Panc1 (cell line): ENCODE measurements at regions not wholly inside any gene's neighbourhood (a gene's known extent, or its start where the extent isn't known, plus 50 kb on each side); places are given as distances from the start of the nearest gene placed in this dataset.
A peak's percentile ranks its signal among the peaks of the same experiment; 100 is the strongest.

Experiments used
- ATAC-seq: fragments of 200-7000 bp; cut with Tn5 transposase; 2 replicates; pipeline ENCODE4 v1.9.1; 2020; ENCODE audit warnings: mild to moderate bottlenecking, moderate library complexity
- BruUV-seq: library from RNA; stranded (reverse); fragments of 400-500 nt; replicated peaks from 2 replicates; lab custom pipeline; 2021; lab: Mats Ljungman, UMichigan
- CTCF ChIA-PET: fragments of 300-600 bp; sonication (Branson Sonifier 250); formaldehyde crosslinking; loops from one replicate; lab custom pipeline; 2022; ENCODE audit warnings: antibody characterized with exemption; lab: Charles Lee
- POLR2A ChIA-PET: fragments of 300-600 bp; sonication (Branson Sonifier 250); formaldehyde crosslinking; loops from one replicate; lab custom pipeline; 2022; ENCODE audit warnings: antibody characterized with exemption; lab: Charles Lee
- DNase-seq: peaks from one replicate; pipeline ENCODE4 v3.0.0-alpha.2; 2010; ENCODE audit warnings: low read depth, low spot score
- H3K27ac ChIP-seq: 2 replicates; pipeline ENCODE4 v1.5.1; 2011; ENCODE audit warnings: mild to moderate bottlenecking, low read length, inconsistent platforms
- H3K27me3 ChIP-seq: fragments of 200-500 bp; sonication (Bioruptor generic); 2 replicates; pipeline ENCODE4 v1.6.0; 2014; ENCODE audit warnings: low read length, inconsistent platforms; ENCODE audit not compliant: control insufficient read depth, insufficient read depth
- H3K36me3 ChIP-seq: fragments of 200-500 bp; sonication (Bioruptor generic); 2 replicates; pipeline ENCODE4 v1.5.1; 2014; ENCODE audit warnings: inconsistent platforms, mild to moderate bottlenecking, low read length, moderate library complexity; ENCODE audit not compliant: control insufficient read depth, insufficient read depth
- H3K4me1 ChIP-seq: 2 replicates; pipeline ENCODE4 v1.5.1; 2011; ENCODE audit warnings: inconsistent platforms, mild to moderate bottlenecking, low read length, moderate library complexity; ENCODE audit not compliant: control insufficient read depth, insufficient read depth
- H3K4me3 ChIP-seq, 2 experiments: 2 replicates each; pipeline ENCODE4 v1.5.1; 2011 to 2012; ENCODE audit warnings: low read depth in 2 of 2, low read length in 2 of 2, mild to moderate bottlenecking in 2 of 2, inconsistent platforms in 1 of 2, moderate library complexity in 1 of 2
- H3K9me3 ChIP-seq: fragments of 200-500 bp; sonication (Bioruptor generic); 2 replicates; pipeline ENCODE4 v1.5.1; 2014; ENCODE audit warnings: low read depth, mild to moderate bottlenecking, inconsistent platforms, low read length, moderate library complexity; ENCODE audit not compliant: control insufficient read depth, insufficient read depth
- POLR2AphosphoS5 ChIP-seq: IDR thresholded peaks from 2 replicates; pipeline ENCODE4 v1.6.1; 2012; ENCODE audit warnings: mild to moderate bottlenecking, low read depth, low read length, moderate library complexity
- SIN3A ChIP-seq: IDR thresholded peaks from 2 replicates; pipeline ENCODE4 v1.6.1; 2012; ENCODE audit warnings: low read depth, mild to moderate bottlenecking, low read length, moderate library complexity, borderline replicate concordance; ENCODE audit not compliant: insufficient read depth
- TCF7L2 ChIP-seq: IDR thresholded peaks from 2 replicates; pipeline ENCODE4 v1.6.1; 2011; ENCODE audit warnings: mild to moderate bottlenecking, low read depth, low read length, inconsistent platforms
- in situ Hi-C: cut with HindIII; loops from 2 replicates; pipeline ENCODE4 v1.10.0; 2016; ENCODE audit warnings: low sequenced_read_pairs, low pct_unique_long_range_greater_than_20kb
- intact Hi-C: fragments of 100-400 bp; cut with micrococcal nuclease; formaldehyde crosslinking; loops from one replicate; pipeline ENCODE4 v1.10.0; 2022; ENCODE audit not compliant: unreplicated experiment
- TF ChIP-seq, protein P1 (sequence below): fragments of 450-650 bp; IDR thresholded peaks from 2 replicates; pipeline ENCODE4 v1.5.1; 2017; ENCODE audit warnings: mild to moderate bottlenecking
- TF ChIP-seq, protein P2 (sequence below), 2 experiments: IDR thresholded peaks; 2 replicates each; pipeline ENCODE4 v1.6.1; 2011 to 2012; ENCODE audit warnings: low read depth in 2 of 2, control low read depth in 1 of 2, low read length in 1 of 2, mild to moderate bottlenecking in 1 of 2, moderate library complexity in 1 of 2; ENCODE audit not compliant: insufficient read depth in 1 of 2

DNA sequence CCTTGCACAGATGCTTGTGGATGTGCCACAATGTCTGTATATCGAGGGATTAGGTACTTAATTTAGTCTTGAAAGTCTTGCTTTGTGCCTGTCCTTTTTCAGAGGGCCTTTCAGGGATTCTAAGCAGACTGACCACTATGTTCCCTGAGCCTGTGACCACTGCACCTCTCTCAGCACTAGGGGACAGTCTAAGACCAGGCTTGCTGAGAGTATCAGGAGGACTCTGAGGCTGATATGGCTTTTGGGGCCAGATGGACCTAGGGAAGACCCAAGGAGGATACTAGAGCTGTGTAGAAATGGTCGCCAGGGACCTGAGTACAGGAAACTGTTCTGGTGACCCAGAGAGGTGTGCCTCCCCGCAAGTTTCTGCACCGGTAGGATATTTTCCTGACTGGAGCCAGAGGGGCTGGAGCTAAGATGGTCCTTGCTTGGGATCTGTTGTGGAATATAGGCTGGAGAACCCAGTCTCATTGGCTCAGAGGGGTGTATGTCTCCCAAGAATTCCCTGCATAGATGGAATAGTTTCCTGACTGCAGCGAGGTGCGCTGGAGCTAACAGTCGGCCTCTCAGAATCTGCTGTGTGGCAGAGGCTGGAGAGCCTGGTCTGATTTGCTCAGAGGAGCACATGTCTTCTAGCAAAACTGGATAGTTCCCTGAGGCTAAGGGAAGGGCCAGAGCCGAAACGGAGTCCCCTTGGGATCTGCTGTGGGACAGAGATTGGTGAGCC, 213.2 kb upstream of the DCBLD2 start:
- Histone ChIP-seq H3K27me3 (no peaks in the 10 kb centered on the region), H3K4me3 (no peak overlapping the region), H3K36me3 (no peaks in the 10 kb centered on the region), H3K9me3 (no peaks in the 10 kb centered on the region), H3K27ac (no peak overlapping the region), H3K4me1 (no peaks in the 10 kb centered on the region)
- peak; percentile 70; the same call in 1 of the 2 replicates for ATAC-seq
- no peak for DNase-seq
- intact Hi-C loops = loop anchor here (2.0 to 5.0 kb wide), 2 partner anchors 378 to 638 kb away; no protein-coding TSS in a partner anchor
- BruUV-seq = no TSS peak
- ChIA-PET POLR2A (no interaction called here), CTCF (no interaction called here)
- in situ Hi-C loops = no loop called here
- TF ChIP-seq, protein P1, sequence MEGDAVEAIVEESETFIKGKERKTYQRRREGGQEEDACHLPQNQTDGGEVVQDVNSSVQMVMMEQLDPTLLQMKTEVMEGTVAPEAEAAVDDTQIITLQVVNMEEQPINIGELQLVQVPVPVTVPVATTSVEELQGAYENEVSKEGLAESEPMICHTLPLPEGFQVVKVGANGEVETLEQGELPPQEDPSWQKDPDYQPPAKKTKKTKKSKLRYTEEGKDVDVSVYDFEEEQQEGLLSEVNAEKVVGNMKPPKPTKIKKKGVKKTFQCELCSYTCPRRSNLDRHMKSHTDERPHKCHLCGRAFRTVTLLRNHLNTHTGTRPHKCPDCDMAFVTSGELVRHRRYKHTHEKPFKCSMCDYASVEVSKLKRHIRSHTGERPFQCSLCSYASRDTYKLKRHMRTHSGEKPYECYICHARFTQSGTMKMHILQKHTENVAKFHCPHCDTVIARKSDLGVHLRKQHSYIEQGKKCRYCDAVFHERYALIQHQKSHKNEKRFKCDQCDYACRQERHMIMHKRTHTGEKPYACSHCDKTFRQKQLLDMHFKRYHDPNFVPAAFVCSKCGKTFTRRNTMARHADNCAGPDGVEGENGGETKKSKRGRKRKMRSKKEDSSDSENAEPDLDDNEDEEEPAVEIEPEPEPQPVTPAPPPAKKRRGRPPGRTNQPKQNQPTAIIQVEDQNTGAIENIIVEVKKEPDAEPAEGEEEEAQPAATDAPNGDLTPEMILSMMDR = peak; percentile 58
- no peak for TF ChIP-seq TCF7L2

DNA sequence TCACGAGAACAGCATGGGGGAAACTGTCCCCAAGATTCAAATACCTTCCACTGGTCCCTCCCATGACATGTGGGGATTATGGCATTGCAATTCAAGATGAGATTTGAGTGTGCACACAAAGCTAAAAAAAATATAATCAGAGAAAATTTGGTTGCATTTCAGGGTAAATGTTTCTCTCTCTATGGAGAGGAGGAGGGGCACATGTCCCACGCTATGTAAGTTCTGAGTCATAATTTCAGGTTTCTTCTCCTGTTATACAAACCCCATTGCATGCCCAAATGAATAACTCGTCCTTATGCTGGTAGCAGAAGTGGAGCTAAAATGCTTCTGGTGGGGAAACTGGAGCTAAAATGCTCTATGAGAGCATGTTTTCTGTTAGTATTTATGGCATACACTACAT, 209.7 kb upstream of the DCBLD2 start:
- POLR2A ChIA-PET = no interaction called here
- ATAC-seq (no peak), DNase-seq (no peak)
- H3K4me3 ChIP-seq = no peak overlapping the region
- BruUV-seq = no TSS peak
- CTCF ChIA-PET = no interaction called here
- H3K36me3 ChIP-seq = no peaks in the 10 kb centered on the region
- intact Hi-C loops = no loop called here
- H3K4me1 ChIP-seq = no peaks in the 10 kb centered on the region
- no peak overlapping the region for H3K27ac ChIP-seq
- in situ Hi-C loops = no loop called here
- H3K9me3 ChIP-seq = no peaks in the 10 kb centered on the region
- TF ChIP-seq TCF7L2 (no peak), POLR2AphosphoS5 (no peak), SIN3A (no peak)
- TF ChIP-seq, protein P2, sequence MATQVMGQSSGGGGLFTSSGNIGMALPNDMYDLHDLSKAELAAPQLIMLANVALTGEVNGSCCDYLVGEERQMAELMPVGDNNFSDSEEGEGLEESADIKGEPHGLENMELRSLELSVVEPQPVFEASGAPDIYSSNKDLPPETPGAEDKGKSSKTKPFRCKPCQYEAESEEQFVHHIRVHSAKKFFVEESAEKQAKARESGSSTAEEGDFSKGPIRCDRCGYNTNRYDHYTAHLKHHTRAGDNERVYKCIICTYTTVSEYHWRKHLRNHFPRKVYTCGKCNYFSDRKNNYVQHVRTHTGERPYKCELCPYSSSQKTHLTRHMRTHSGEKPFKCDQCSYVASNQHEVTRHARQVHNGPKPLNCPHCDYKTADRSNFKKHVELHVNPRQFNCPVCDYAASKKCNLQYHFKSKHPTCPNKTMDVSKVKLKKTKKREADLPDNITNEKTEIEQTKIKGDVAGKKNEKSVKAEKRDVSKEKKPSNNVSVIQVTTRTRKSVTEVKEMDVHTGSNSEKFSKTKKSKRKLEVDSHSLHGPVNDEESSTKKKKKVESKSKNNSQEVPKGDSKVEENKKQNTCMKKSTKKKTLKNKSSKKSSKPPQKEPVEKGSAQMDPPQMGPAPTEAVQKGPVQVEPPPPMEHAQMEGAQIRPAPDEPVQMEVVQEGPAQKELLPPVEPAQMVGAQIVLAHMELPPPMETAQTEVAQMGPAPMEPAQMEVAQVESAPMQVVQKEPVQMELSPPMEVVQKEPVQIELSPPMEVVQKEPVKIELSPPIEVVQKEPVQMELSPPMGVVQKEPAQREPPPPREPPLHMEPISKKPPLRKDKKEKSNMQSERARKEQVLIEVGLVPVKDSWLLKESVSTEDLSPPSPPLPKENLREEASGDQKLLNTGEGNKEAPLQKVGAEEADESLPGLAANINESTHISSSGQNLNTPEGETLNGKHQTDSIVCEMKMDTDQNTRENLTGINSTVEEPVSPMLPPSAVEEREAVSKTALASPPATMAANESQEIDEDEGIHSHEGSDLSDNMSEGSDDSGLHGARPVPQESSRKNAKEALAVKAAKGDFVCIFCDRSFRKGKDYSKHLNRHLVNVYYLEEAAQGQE (IDR thresholded peaks at IDR 0.05; ENCODE audit: insufficient read depth in 1 of 2, low read depth in 2 of 2, low read length in 1 of 2) = no peak
- TF ChIP-seq, protein P1 = no peak
- H3K27me3 ChIP-seq = no peaks in the 10 kb centered on the region
